ENCODE measurements at regions not wholly inside any gene's neighbourhood (a gene's known extent, or its start where the extent isn't known, plus 50 kb on each side); places are given as distances from the start of the nearest gene placed in this dataset.

GRCh38 chr15:62588938-62589670 is 424.0 kb upstream of the C2CD4B start:
- DNase-seq, result no peak

- no peak for DNase-seq
These were observed 427.1 kb upstream of the C2CD4B start for GRCh38 chr15:62591842-62592838.

- DNase-seq, result no peak
These were observed 427.8 kb upstream of the C2CD4B start for GRCh38 chr15:62592920-62593319.

- no peak for DNase-seq
These were observed 428.8 kb upstream of the C2CD4B start for GRCh38 chr15:62593681-62594399.

- DNase-seq, result no peak
These were observed 433.1 kb upstream of the C2CD4B start for GRCh38 chr15:62598217-62598616.

GRCh38 chr15:62599791-62600777 is 435.0 kb upstream of the C2CD4B start:
- DNase-seq, result no peak

- no peak for DNase-seq
These were observed 436.9 kb upstream of the C2CD4B start for GRCh38 chr15:62601777-62602545.

GRCh38 chr15:62603742-62604141 is 438.7 kb upstream of the C2CD4B start:
- DNase-seq, result no peak

- DNase-seq, result no peak
These were observed 437.3 kb upstream of the TPM1 start for GRCh38 chr15:62605282-62605681.

GRCh38 chr15:62606376-62607113 is 436.0 kb upstream of the TPM1 start:
- no peak for DNase-seq

- no peak for DNase-seq
These were observed 435.5 kb upstream of the TPM1 start for GRCh38 chr15:62607114-62607462.

- DNase-seq, result no peak
These were observed 434.9 kb upstream of the TPM1 start for GRCh38 chr15:62607643-62608042.

- no peak for DNase-seq
These were observed 434.2 kb upstream of the TPM1 start for GRCh38 chr15:62608369-62608768.

GRCh38 chr15:62610265-62610869 is 432.2 kb upstream of the TPM1 start:
- no peak for DNase-seq

GRCh38 chr15:62611002-62611401 is 431.5 kb upstream of the TPM1 start:
- DNase-seq, result no peak

GRCh38 chr15:62612183-62612733 is 430.3 kb upstream of the TPM1 start:
- DNase-seq, result no peak

- no peak for DNase-seq
These were observed 429.8 kb upstream of the TPM1 start for GRCh38 chr15:62612771-62613170.

GRCh38 chr15:62616746-62617145 is 425.8 kb upstream of the TPM1 start:
- no peak for DNase-seq

- no peak for DNase-seq
These were observed 424.8 kb upstream of the TPM1 start for GRCh38 chr15:62617741-62618140.

- no peak for DNase-seq
These were observed 424.1 kb upstream of the TPM1 start for GRCh38 chr15:62618432-62618831.

Data from CD4-positive, alpha-beta T cell treated with Interleukin-6 for 4 hours (primary cell).